Neutrophil (primary cell): ENCODE measurements at regions not wholly inside any gene's neighbourhood (a gene's known extent, or its start where the extent isn't known, plus 50 kb on each side); places are given as distances from the start of the nearest gene placed in this dataset.
A peak's percentile ranks its signal among the peaks of the same experiment; 100 is the strongest.

Experiments
- H3K27ac ChIP-seq: fragments of 200-600 bp; sonication (generic); 2 replicates; pipeline ENCODE4 v1.5.1; 2016; ENCODE audit warnings: mild to moderate bottlenecking, moderate library complexity
- H3K27me3 ChIP-seq: fragments of 200-600 bp; sonication (generic); 2 replicates; pipeline ENCODE4 v1.6.0; 2016; ENCODE audit warnings: mild to moderate bottlenecking
- H3K36me3 ChIP-seq: fragments of 200-600 bp; sonication (generic); 2 replicates; pipeline ENCODE4 v1.5.1; 2017
- H3K4me1 ChIP-seq, 2 experiments: fragments of 200-600 bp in 1 of 2; sonication (generic) in 1 of 2; 1 replicate in 1 of 2; 2 replicates in 1 of 2; pipeline versions ENCODE4 v1.5.1 to v1.6.1; 2013 to 2016; ENCODE audit warnings: low read depth in 1 of 2, low read length in 1 of 2, mild to moderate bottlenecking in 1 of 2, moderate library complexity in 1 of 2; ENCODE audit not compliant: control insufficient read depth in 1 of 2, insufficient read depth in 1 of 2
- H3K4me3 ChIP-seq, 2 experiments: fragments of 200-600 bp in 1 of 2; sonication (generic) in 1 of 2; 1 replicate in 1 of 2; 2 replicates in 1 of 2; pipeline ENCODE4 v1.5.1; 2013 to 2016; ENCODE audit warnings: low read depth in 1 of 2, low read length in 1 of 2, mild to moderate bottlenecking in 1 of 2, moderate library complexity in 1 of 2
- H3K9me3 ChIP-seq: fragments of 200-600 bp; sonication (generic); 2 replicates; pipeline ENCODE4 v1.5.1; 2016
- CTCF ChIP-seq: fragments of 200-600 bp; sonication (generic); IDR thresholded peaks from 2 replicates; pipeline ENCODE4 v1.5.1; 2016; ENCODE audit warnings: antibody characterized with exemption

- Histone ChIP-seq H3K27me3 (no peaks in the 10 kb centered on the region), H3K4me3 (peak overlapping the region in 1 of 2 experiments; percentile 25), H3K36me3 (no peaks in the 10 kb centered on the region), H3K27ac (peak overlapping the region; percentile 81), H3K9me3 (no peaks in the 10 kb centered on the region), H3K4me1 (peaks cover 79 to 88% of the 10 kb centered on the region in 2 experiments)
- TF ChIP-seq CTCF, result no peak
These were observed 352.0 kb downstream of the RRAGC start for GRCh38 chr1:38507563-38507962.

- no peaks in the 10 kb centered on the region for H3K36me3 ChIP-seq
- no peaks in the 10 kb centered on the region for H3K9me3 ChIP-seq
- H3K27ac ChIP-seq, result peak overlapping the region; percentile 81
- H3K4me3 ChIP-seq, result no peak overlapping the region
- peaks cover 91 to 95% of the 10 kb centered on the region in 2 experiments for H3K4me1 ChIP-seq
- no peaks in the 10 kb centered on the region for H3K27me3 ChIP-seq
- no peak for TF ChIP-seq CTCF
These were observed 353.6 kb downstream of the RRAGC start for GRCh38 chr1:38505944-38506343.

GRCh38 chr1:38502758-38503157, 356.8 kb downstream of the RRAGC start:
- Histone ChIP-seq H3K27me3 (no peaks in the 10 kb centered on the region), H3K27ac (peak overlapping the region; percentile 81), H3K4me3 (no peak overlapping the region), H3K36me3 (no peaks in the 10 kb centered on the region), H3K4me1 (peaks cover 83 to 89% of the 10 kb centered on the region in 2 experiments), H3K9me3 (no peaks in the 10 kb centered on the region)
- TF ChIP-seq CTCF, result no peak

GRCh38 chr1:38500891-38501290, 358.7 kb downstream of the RRAGC start:
- no peaks in the 10 kb centered on the region for H3K27me3 ChIP-seq
- no peak overlapping the region for H3K4me3 ChIP-seq
- no peak overlapping the region for H3K27ac ChIP-seq
- H3K9me3 ChIP-seq, result no peaks in the 10 kb centered on the region
- no peak for TF ChIP-seq CTCF
- peaks cover 65 to 71% of the 10 kb centered on the region in 2 experiments for H3K4me1 ChIP-seq
- no peaks in the 10 kb centered on the region for H3K36me3 ChIP-seq

GRCh38 chr1:38500352-38500751, 359.2 kb downstream of the RRAGC start:
- Histone ChIP-seq H3K36me3 (no peaks in the 10 kb centered on the region), H3K27ac (no peak overlapping the region), H3K4me1 (peaks cover 59 to 65% of the 10 kb centered on the region in 2 experiments), H3K27me3 (no peaks in the 10 kb centered on the region), H3K4me3 (no peak overlapping the region), H3K9me3 (no peaks in the 10 kb centered on the region)
- TF ChIP-seq CTCF, result no peak

- Histone ChIP-seq H3K9me3 (no peaks in the 10 kb centered on the region), H3K4me3 (no peak overlapping the region), H3K27me3 (no peaks in the 10 kb centered on the region), H3K4me1 (peaks cover 50 to 58% of the 10 kb centered on the region in 2 experiments), H3K27ac (peak overlapping the region; percentile 22), H3K36me3 (no peaks in the 10 kb centered on the region)
- TF ChIP-seq CTCF, result no peak
These were observed 360.9 kb downstream of the RRAGC start for GRCh38 chr1:38498686-38499085.
